DMS114 treated with DMSO at 0.1 percent for 48 hours (cell line): ENCODE measurements at regions not wholly inside any gene's neighbourhood (a gene's known extent, or its start where the extent isn't known, plus 50 kb on each side); places are given as distances from the start of the nearest gene placed in this dataset.
"Not testable (repeated sequence)": the region's sequence is repeated elsewhere in the genome, so short reads cannot be mapped to it uniquely, and the experiment has no call there.

Experiments used
- DNase-seq: peaks from one replicate; lab custom pipeline; 2025; ENCODE audit not compliant: unreplicated experiment; lab: John Stamatoyannopoulos, UW

- no peak for DNase-seq
Measured at GRCh38 chr5:166712447-166713185, 1578.8 kb upstream of the WWC1 start.

- no peak for DNase-seq
Measured at GRCh38 chr5:166713295-166713694, 1578.2 kb upstream of the WWC1 start.

- no peak for DNase-seq
Measured at GRCh38 chr5:166716856-166717492, 1574.5 kb upstream of the WWC1 start.

GRCh38 chr5:166719991-166720390 is 1571.5 kb upstream of the WWC1 start:
- no peak for DNase-seq

GRCh38 chr5:166722939-166723338 is 1568.5 kb upstream of the WWC1 start:
- DNase-seq, result no peak

- no peak for DNase-seq
Measured at GRCh38 chr5:166724284-166724683, 1567.2 kb upstream of the WWC1 start.

GRCh38 chr5:166725593-166725992 is 1565.9 kb upstream of the WWC1 start:
- DNase-seq, result no peak

GRCh38 chr5:166726406-166726805 is 1565.0 kb upstream of the WWC1 start:
- DNase-seq, result no peak

GRCh38 chr5:166742951-166743350 is 1548.5 kb upstream of the WWC1 start:
- not testable (repeated sequence) for DNase-seq

GRCh38 chr5:166746506-166746905 is 1544.9 kb upstream of the WWC1 start:
- no peak for DNase-seq

- no peak for DNase-seq
Measured at GRCh38 chr5:166750376-166750775, 1541.1 kb upstream of the WWC1 start.

GRCh38 chr5:166758151-166758550 is 1533.3 kb upstream of the WWC1 start:
- DNase-seq, result no peak

- no peak for DNase-seq
Measured at GRCh38 chr5:166767858-166768257, 1523.6 kb upstream of the WWC1 start.

- DNase-seq, result no peak
Measured at GRCh38 chr5:166768536-166768935, 1522.9 kb upstream of the WWC1 start.

- no peak for DNase-seq
Measured at GRCh38 chr5:166772770-166773169, 1518.7 kb upstream of the WWC1 start.

- no peak for DNase-seq
Measured at GRCh38 chr5:166781737-166782136, 1509.7 kb upstream of the WWC1 start.

GRCh38 chr5:166784545-166785078 is 1506.8 kb upstream of the WWC1 start:
- DNase-seq, result no peak

GRCh38 chr5:166786178-166786577 is 1505.3 kb upstream of the WWC1 start:
- DNase-seq, result no peak

- no peak for DNase-seq
Measured at GRCh38 chr5:166786889-166787288, 1504.6 kb upstream of the WWC1 start.

GRCh38 chr5:166788050-166788449 is 1503.4 kb upstream of the WWC1 start:
- DNase-seq, result no peak

- DNase-seq, result no peak
Measured at GRCh38 chr5:166795756-166796155, 1495.7 kb upstream of the WWC1 start.

- DNase-seq, result no peak
Measured at GRCh38 chr5:166803058-166803457, 1488.4 kb upstream of the WWC1 start.
